ENCODE measurements at regions not wholly inside any gene's neighbourhood (a gene's known extent, or its start where the extent isn't known, plus 50 kb on each side); places are given as distances from the start of the nearest gene placed in this dataset.

DNA sequence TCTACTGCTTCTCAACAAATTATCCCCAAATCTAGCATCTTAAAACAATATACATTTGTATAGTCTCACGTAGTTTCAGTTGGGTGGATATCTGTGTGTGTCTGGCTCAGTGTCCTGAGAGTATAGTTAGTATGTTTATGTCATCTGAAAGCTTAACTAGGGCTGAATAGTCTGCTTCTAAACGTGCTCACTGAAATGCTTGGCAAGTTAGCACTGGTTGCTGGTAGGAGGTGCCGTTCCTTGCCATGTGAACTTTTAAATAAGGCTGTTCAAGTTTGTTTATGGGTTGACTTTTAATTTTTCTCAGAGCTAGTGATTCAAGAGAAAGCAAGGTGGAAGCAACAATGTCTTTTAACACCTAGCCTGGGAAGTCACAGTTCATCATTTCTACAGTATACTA, 1673.6 kb downstream of the PCDH7 start:
- TF ChIP-seq, protein P1, sequence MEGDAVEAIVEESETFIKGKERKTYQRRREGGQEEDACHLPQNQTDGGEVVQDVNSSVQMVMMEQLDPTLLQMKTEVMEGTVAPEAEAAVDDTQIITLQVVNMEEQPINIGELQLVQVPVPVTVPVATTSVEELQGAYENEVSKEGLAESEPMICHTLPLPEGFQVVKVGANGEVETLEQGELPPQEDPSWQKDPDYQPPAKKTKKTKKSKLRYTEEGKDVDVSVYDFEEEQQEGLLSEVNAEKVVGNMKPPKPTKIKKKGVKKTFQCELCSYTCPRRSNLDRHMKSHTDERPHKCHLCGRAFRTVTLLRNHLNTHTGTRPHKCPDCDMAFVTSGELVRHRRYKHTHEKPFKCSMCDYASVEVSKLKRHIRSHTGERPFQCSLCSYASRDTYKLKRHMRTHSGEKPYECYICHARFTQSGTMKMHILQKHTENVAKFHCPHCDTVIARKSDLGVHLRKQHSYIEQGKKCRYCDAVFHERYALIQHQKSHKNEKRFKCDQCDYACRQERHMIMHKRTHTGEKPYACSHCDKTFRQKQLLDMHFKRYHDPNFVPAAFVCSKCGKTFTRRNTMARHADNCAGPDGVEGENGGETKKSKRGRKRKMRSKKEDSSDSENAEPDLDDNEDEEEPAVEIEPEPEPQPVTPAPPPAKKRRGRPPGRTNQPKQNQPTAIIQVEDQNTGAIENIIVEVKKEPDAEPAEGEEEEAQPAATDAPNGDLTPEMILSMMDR (IDR thresholded peaks at IDR 0.05): no peak
- no peak for TF ChIP-seq ZFX (IDR thresholded peaks at IDR 0.05; ENCODE audit: borderline replicate concordance)
- no peak overlapping the region for H3K27ac ChIP-seq

DNA sequence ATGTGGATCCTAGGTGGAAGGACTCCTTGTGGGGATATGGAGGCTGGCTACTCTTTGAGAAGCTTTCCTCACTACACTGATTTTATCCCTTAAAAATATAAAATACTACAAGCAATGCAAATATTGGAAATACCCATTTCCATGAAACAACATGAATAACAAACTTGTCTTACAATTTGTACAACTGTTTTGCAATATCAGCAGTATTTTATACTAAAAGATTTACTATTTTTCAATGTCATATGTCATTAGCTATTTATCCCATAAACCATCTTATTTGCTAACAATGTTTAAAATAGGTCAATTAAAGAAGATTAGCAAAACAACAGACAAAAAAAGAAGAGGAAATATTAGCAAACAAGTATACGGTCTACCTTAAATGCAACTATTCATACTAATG, 1674.1 kb downstream of the PCDH7 start:
- no peak overlapping the region for H3K27ac ChIP-seq
- no peak for TF ChIP-seq ZFX (IDR thresholded peaks at IDR 0.05; ENCODE audit: borderline replicate concordance)
- TF ChIP-seq, protein P1 (IDR thresholded peaks at IDR 0.05): no peak

DNA sequence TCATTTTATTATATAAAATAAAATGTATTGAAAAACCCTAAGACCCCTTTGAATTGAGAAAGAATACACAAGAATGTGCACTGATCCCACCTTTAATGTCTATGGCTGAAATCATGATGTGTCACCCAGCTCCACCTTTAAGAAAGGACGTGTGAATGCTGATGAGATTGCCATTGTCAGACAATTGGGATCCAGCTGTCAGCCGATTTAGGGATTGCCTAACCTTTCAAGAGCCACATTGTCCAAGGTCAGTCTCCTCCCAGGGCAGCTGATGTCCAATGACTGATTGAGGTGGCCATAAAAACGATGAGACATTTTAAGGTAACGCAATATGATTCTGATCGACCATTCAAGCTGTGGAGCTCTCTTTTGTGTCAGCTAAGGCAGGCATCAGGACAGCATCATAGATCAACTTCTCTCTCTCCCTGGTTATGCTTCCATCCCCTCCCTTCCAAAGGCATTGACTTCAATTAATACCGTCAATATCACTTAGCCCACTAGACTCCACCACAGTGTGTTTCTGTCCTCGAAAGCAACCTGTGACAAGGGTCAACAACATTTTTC, 1676.4 kb downstream of the PCDH7 start:
- TF ChIP-seq, protein P1 (IDR thresholded peaks at IDR 0.05): no peak
- TF ChIP-seq ZFX (IDR thresholded peaks at IDR 0.05; ENCODE audit: borderline replicate concordance): no peak
- H3K27ac ChIP-seq: no peak overlapping the region

DNA sequence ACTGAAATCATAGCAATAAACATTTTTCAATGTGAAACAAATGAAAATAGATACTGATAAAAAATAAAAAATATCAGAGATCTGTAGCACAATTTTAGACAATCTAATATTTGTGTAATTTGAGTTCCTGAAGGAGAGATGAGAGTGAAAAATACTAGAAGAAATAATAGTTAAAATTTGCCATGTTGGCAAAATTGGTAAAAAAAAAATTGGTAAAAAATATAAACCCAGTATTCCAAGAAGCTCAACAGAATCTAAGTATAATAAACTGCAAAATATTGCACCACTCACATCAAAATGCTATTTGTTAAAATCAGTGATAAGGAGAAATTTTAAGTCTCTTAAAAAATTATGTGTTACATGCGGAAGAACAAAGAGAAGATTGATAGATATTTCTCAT, 1680.7 kb downstream of the PCDH7 start:
- TF ChIP-seq ZFX (IDR thresholded peaks at IDR 0.05; ENCODE audit: borderline replicate concordance): no peak
- TF ChIP-seq, protein P1 (IDR thresholded peaks at IDR 0.05): no peak
- no peak overlapping the region for H3K27ac ChIP-seq

DNA sequence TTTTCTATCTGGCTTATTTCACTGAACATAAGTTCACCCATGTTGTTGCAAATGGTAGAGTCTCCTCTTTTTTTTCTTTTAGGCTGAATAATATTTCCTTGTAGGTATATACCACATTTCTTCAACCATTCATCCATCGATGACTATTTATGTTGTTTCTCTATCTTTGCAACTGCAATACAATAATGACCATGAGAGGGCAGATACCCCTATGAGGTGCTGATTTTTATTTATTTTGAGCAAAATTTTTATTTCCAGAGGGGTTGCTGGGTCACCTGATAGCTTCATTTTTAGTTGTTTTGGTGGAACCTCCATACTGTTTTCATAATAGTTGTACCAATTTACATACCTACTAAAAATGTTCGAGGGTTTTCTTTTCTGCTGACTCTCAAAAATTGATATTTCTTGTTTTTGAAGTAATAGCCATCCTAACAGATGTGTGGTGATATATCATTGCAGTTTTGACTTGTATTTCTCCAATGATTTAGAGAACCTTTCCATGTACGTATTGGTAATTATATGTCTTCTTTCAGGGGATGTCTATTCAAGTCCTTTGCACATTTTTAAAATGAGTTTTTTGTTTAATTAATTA, 1697.0 kb downstream of the PCDH7 start:
- no peak overlapping the region for H3K27ac ChIP-seq
- TF ChIP-seq, protein P1 (IDR thresholded peaks at IDR 0.05): peak; percentile 16; the same call in 1 of the 2 replicates
- TF ChIP-seq ZFX (IDR thresholded peaks at IDR 0.05; ENCODE audit: borderline replicate concordance): no peak

DNA sequence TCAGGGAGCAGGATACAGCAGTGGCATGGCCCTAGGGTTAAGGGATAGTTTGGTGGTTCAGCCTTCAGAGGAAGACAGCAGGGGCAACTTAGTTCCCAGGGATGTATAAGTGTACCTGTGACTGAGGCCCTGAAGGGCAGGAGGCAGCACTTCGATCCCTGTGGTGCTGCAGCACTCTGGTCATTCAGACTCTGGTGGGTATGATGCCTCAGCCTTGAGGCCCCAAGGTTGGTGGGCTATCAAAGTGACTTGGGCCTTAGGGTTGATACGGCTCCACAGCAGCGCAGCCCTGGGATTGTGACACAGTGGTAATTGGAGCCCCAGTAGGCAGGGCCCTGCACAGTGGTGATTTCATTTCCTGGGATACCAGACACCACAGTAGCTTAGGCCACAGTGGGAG, 1703.1 kb downstream of the PCDH7 start:
- H3K27ac ChIP-seq: no peak overlapping the region
- TF ChIP-seq, protein P1 (IDR thresholded peaks at IDR 0.05): no peak
- no peak for TF ChIP-seq ZFX (IDR thresholded peaks at IDR 0.05; ENCODE audit: borderline replicate concordance)

DNA sequence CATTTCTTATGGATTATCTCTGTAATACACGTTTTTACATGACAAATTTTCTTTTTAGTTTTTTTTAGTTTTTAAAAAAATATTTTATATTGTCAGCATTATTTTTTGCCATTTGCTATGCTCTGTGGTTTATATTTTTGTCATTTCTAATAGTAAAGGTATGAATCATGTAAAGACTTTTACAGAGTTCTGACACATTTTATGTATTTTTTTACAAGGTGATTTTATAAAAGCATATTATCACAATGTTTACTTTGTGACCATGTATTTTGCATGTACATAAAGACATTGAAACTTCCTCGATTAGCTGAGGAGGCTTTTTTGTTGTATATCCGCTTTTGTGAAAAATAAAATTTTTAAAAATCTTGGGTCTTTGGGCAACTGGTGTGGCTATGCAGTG, 1705.1 kb downstream of the PCDH7 start:
- no peak overlapping the region for H3K27ac ChIP-seq
- no peak for TF ChIP-seq ZFX (IDR thresholded peaks at IDR 0.05; ENCODE audit: borderline replicate concordance)
- TF ChIP-seq, protein P1 (IDR thresholded peaks at IDR 0.05): no peak

Data from 22Rv1 (cell line).